Spinal cord (tissue), 9 donors: ENCODE measurements at regions not wholly inside any gene's neighbourhood (a gene's known extent, or its start where the extent isn't known, plus 50 kb on each side); places are given as distances from the start of the nearest gene placed in this dataset.

Experiments used
- DNase-seq, 6 donors: peaks; one replicate each; pipeline versions ENCODE4 v3.0.0 to v3.0.0-alpha.2; 2013 to 2015; ENCODE audit warnings: low spot score in 6 of 6, low read depth in 4 of 6
- H3K27ac ChIP-seq: one replicate; pipeline ENCODE4 v1.5.1; 2013; ENCODE audit warnings: low read depth, low read length, control low read depth
- H3K27me3 ChIP-seq: one replicate; pipeline ENCODE4 v1.6.1; 2013; ENCODE audit warnings: low read length; ENCODE audit not compliant: control insufficient read depth, insufficient read depth
- H3K36me3 ChIP-seq: one replicate; pipeline ENCODE4 v1.6.1; 2013; ENCODE audit warnings: low read length; ENCODE audit not compliant: control insufficient read depth, insufficient read depth
- H3K4me1 ChIP-seq: one replicate; pipeline ENCODE4 v1.6.1; 2013; ENCODE audit warnings: low read length; ENCODE audit not compliant: control insufficient read depth, insufficient read depth
- H3K4me3 ChIP-seq: one replicate; pipeline ENCODE4 v1.5.1; 2013; ENCODE audit warnings: low read depth, low read length, control low read depth
- H3K9me3 ChIP-seq: one replicate; pipeline ENCODE4 v1.6.1; 2013; ENCODE audit warnings: low read length; ENCODE audit not compliant: control insufficient read depth, insufficient read depth
- WGBS: methylation state at CpG from one replicate; pipeline ENCODE4 v1.1.5; 2013; ENCODE audit warnings: missing lambda C conversion rate; ENCODE audit not compliant: insufficient coverage; 5-methylcytosine and 5-hydroxymethylcytosine counted together
- donor health status: healthy.

- DNase-seq, result no peak
- Histone ChIP-seq H3K4me3 (no peak overlapping the region), H3K27me3 (no peaks in the 10 kb centered on the region), H3K9me3 (no peaks in the 10 kb centered on the region), H3K36me3 (no peaks in the 10 kb centered on the region), H3K4me1 (no peaks in the 10 kb centered on the region), H3K27ac (no peak overlapping the region)
- WGBS, result no CpG with 5 or more reads among the region's 2 CpGs
Observed at GRCh38 chr18:44393406-44393805, 287.3 kb upstream of the SETBP1 start.

GRCh38 chr18:44396550-44396949 lies 284.1 kb upstream of the SETBP1 start:
- H3K4me1 ChIP-seq, result no peaks in the 10 kb centered on the region
- no peaks in the 10 kb centered on the region for H3K9me3 ChIP-seq
- no peak overlapping the region for H3K4me3 ChIP-seq
- DNase-seq, result no peak
- no peak overlapping the region for H3K27ac ChIP-seq
- no peaks in the 10 kb centered on the region for H3K27me3 ChIP-seq
- H3K36me3 ChIP-seq, result no peaks in the 10 kb centered on the region

- Histone ChIP-seq H3K4me3 (no peak overlapping the region), H3K4me1 (no peaks in the 10 kb centered on the region), H3K27me3 (no peaks in the 10 kb centered on the region), H3K27ac (no peak overlapping the region), H3K36me3 (no peaks in the 10 kb centered on the region), H3K9me3 (peaks cover 2% of the 10 kb centered on the region)
- DNase-seq, result no peak
Observed at GRCh38 chr18:44409071-44409470, 271.6 kb upstream of the SETBP1 start.

GRCh38 chr18:44409515-44409914 lies 271.2 kb upstream of the SETBP1 start:
- H3K4me1 ChIP-seq, result no peaks in the 10 kb centered on the region
- no peak overlapping the region for H3K27ac ChIP-seq
- peaks cover 2% of the 10 kb centered on the region for H3K9me3 ChIP-seq
- WGBS, result 100% methylated on average over 1 of the region's 1 CpG
- H3K27me3 ChIP-seq, result no peaks in the 10 kb centered on the region
- no peak overlapping the region for H3K4me3 ChIP-seq
- no peak for DNase-seq
- H3K36me3 ChIP-seq, result no peaks in the 10 kb centered on the region

GRCh38 chr18:44410740-44411139 lies 269.9 kb upstream of the SETBP1 start:
- H3K27me3 ChIP-seq, result no peaks in the 10 kb centered on the region
- H3K36me3 ChIP-seq, result no peaks in the 10 kb centered on the region
- no peak for DNase-seq
- H3K27ac ChIP-seq, result no peak overlapping the region
- no peaks in the 10 kb centered on the region for H3K4me1 ChIP-seq
- no peak overlapping the region for H3K4me3 ChIP-seq
- H3K9me3 ChIP-seq, result peaks cover 2% of the 10 kb centered on the region

- no peak overlapping the region for H3K27ac ChIP-seq
- H3K36me3 ChIP-seq, result no peaks in the 10 kb centered on the region
- H3K4me1 ChIP-seq, result no peaks in the 10 kb centered on the region
- H3K9me3 ChIP-seq, result peaks cover 2% of the 10 kb centered on the region
- H3K4me3 ChIP-seq, result no peak overlapping the region
- no peaks in the 10 kb centered on the region for H3K27me3 ChIP-seq
- DNase-seq, result no peak
Observed at GRCh38 chr18:44411262-44411905, 269.3 kb upstream of the SETBP1 start.

GRCh38 chr18:44411976-44412375 lies 268.7 kb upstream of the SETBP1 start:
- H3K36me3 ChIP-seq, result no peaks in the 10 kb centered on the region
- no peaks in the 10 kb centered on the region for H3K4me1 ChIP-seq
- H3K4me3 ChIP-seq, result no peak overlapping the region
- 71% methylated on average over 1 of the region's 2 CpGs for WGBS
- H3K27me3 ChIP-seq, result no peaks in the 10 kb centered on the region
- no peak overlapping the region for H3K27ac ChIP-seq
- H3K9me3 ChIP-seq, result peaks cover 2% of the 10 kb centered on the region
- DNase-seq, result no peak

- Histone ChIP-seq H3K27me3 (no peaks in the 10 kb centered on the region), H3K4me1 (no peaks in the 10 kb centered on the region), H3K36me3 (no peaks in the 10 kb centered on the region), H3K27ac (no peak overlapping the region), H3K4me3 (no peak overlapping the region), H3K9me3 (no peaks in the 10 kb centered on the region)
- WGBS, result no CpG with 5 or more reads among the region's 7 CpGs
- DNase-seq, result peak in 2 of 6 donors; percentile 6 to 74
Observed at GRCh38 chr18:44423814-44424644, 256.7 kb upstream of the SETBP1 start.

- DNase-seq, result no peak
- no peaks in the 10 kb centered on the region for H3K36me3 ChIP-seq
- H3K4me1 ChIP-seq, result no peaks in the 10 kb centered on the region
- no peaks in the 10 kb centered on the region for H3K27me3 ChIP-seq
- no peak overlapping the region for H3K4me3 ChIP-seq
- WGBS, result no CpG with 5 or more reads among the region's 2 CpGs
- H3K9me3 ChIP-seq, result no peaks in the 10 kb centered on the region
- no peak overlapping the region for H3K27ac ChIP-seq
Observed at GRCh38 chr18:44424645-44425035, 256.0 kb upstream of the SETBP1 start.

- H3K9me3 ChIP-seq, result no peaks in the 10 kb centered on the region
- WGBS, result 100% methylated on average over 1 of the region's 2 CpGs
- H3K27me3 ChIP-seq, result no peaks in the 10 kb centered on the region
- no peaks in the 10 kb centered on the region for H3K36me3 ChIP-seq
- no peak for DNase-seq
- H3K27ac ChIP-seq, result no peak overlapping the region
- H3K4me1 ChIP-seq, result no peaks in the 10 kb centered on the region
- H3K4me3 ChIP-seq, result no peak overlapping the region
Observed at GRCh38 chr18:44425161-44425560, 255.5 kb upstream of the SETBP1 start.
